Endodermal cell (in vitro differentiated cells): ENCODE measurements at regions not wholly inside any gene's neighbourhood (a gene's known extent, or its start where the extent isn't known, plus 50 kb on each side); places are given as distances from the start of the nearest gene placed in this dataset.

Experiments
- DNase-seq: peaks from one replicate; pipeline ENCODE4 v3.0.0-alpha.2; 2017
- H3K27ac ChIP-seq: 2 replicates; pipeline ENCODE4 v1.5.1; 2013; ENCODE audit warnings: mild to moderate bottlenecking, low read depth, low read length, moderate library complexity
- H3K27me3 ChIP-seq: 2 replicates; pipeline ENCODE4 v1.6.1; 2013; ENCODE audit warnings: mild to moderate bottlenecking, low read length, moderate library complexity; ENCODE audit not compliant: insufficient read depth, control insufficient read depth, poor library complexity, severe bottlenecking
- H3K36me3 ChIP-seq: 2 replicates; pipeline ENCODE4 v1.7.0; 2013; ENCODE audit warnings: mild to moderate bottlenecking, low read length, moderate library complexity; ENCODE audit not compliant: control insufficient read depth, insufficient read depth
- H3K4me1 ChIP-seq: one replicate; pipeline ENCODE4 v1.7.0; 2013; ENCODE audit warnings: low read length; ENCODE audit not compliant: control insufficient read depth, insufficient read depth
- H3K4me3 ChIP-seq: 2 replicates; pipeline ENCODE4 v1.5.1; 2013; ENCODE audit warnings: mild to moderate bottlenecking, low read length, moderate library complexity
- H3K9ac ChIP-seq: 2 replicates; pipeline ENCODE4 v1.6.1; 2013; ENCODE audit warnings: mild to moderate bottlenecking, low read length, moderate library complexity; ENCODE audit not compliant: poor library complexity, severe bottlenecking; ENCODE audit errors: extremely low read depth
- H3K9me3 ChIP-seq: 2 replicates; pipeline ENCODE4 v1.6.1; 2013; ENCODE audit warnings: mild to moderate bottlenecking, low read length, moderate library complexity; ENCODE audit not compliant: control insufficient read depth
- H3K27ac Mint-ChIP-seq: 2 replicates; pipeline ENCODE4 v1.8.0; 2020; ENCODE audit warnings: mixed read lengths
- H3K27me3 Mint-ChIP-seq: 2 replicates; pipeline ENCODE4 v1.8.0; 2021; ENCODE audit warnings: mild to moderate bottlenecking, mixed read lengths; ENCODE audit not compliant: insufficient read depth
- H3K36me3 Mint-ChIP-seq: 2 replicates; pipeline ENCODE4 v1.8.0; 2020; ENCODE audit warnings: low read depth, mixed read lengths
- H3K4me1 Mint-ChIP-seq: 2 replicates; pipeline ENCODE4 v1.8.0; 2020; ENCODE audit warnings: mixed read lengths
- H3K4me3 Mint-ChIP-seq: 2 replicates; pipeline ENCODE4 v1.8.0; 2020; ENCODE audit warnings: mild to moderate bottlenecking, moderate library complexity, mixed read lengths
- H3K9me3 Mint-ChIP-seq: 2 replicates; pipeline ENCODE4 v1.8.0; 2020; ENCODE audit warnings: mild to moderate bottlenecking, mixed read lengths
- CTCF ChIP-seq: fragments of 200-600 bp; sonication (generic); conservative IDR thresholded peaks from 2 replicates; pipeline ENCODE4 v1.5.0; 2021; ENCODE audit warnings: antibody characterized with exemption, mild to moderate bottlenecking
- WGBS, 2 experiments: methylation state at CpG; one replicate each; pipeline versions ENCODE4 v1.1.5 to v1.1.7; 2013; ENCODE audit warnings: missing lambda C conversion rate in 2 of 2, mixed read lengths in 1 of 2; ENCODE audit not compliant: insufficient coverage in 1 of 2, insufficient read length in 1 of 2; 5-methylcytosine and 5-hydroxymethylcytosine counted together

- DNase-seq, result no peak
- no peak overlapping the region for H3K27ac Mint-ChIP-seq
- WGBS, 2 experiments, result 85 to 86% methylated on average over 4 to 5 of the region's 5 CpGs
Observed at GRCh38 chr16:26198221-26198620, 506.5 kb downstream of the HS3ST4 start.

DNA sequence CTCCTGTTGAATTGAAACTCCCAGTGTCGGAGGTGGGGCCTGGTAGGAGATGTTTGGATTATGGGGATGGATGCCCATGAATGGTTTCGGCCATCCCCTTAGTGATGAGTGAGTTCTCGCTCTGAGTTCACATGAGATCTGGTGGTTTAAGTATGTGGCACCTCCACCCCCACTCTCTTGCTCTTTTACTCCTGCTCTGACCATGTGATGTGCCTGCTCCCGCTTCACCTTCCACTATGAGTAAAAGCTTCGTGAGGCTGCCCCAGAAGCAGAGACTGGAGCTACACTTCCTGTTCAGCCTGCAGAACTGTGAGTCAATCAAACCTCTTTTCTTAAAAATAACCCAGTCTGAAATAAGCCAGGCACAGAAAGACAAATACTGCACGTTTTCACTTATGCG is 512.4 kb downstream of the HS3ST4 start:
- no peak overlapping the region for H3K4me3 ChIP-seq
- no peak for TF ChIP-seq CTCF
- no peak overlapping the region for H3K27ac ChIP-seq
- H3K36me3 Mint-ChIP-seq, result no peaks in the 10 kb centered on the region
- no peaks in the 10 kb centered on the region for H3K4me1 Mint-ChIP-seq
- DNase-seq, result no peak
- H3K27ac Mint-ChIP-seq, result no peak overlapping the region
- 93 to 100% methylated on average over 2 to 7 of the region's 7 CpGs for WGBS, 2 experiments
- no peaks in the 10 kb centered on the region for H3K9me3 Mint-ChIP-seq
- no peaks in the 10 kb centered on the region for H3K27me3 ChIP-seq
- H3K36me3 ChIP-seq, result no peaks in the 10 kb centered on the region
- H3K27me3 Mint-ChIP-seq, result peaks cover 2% of the 10 kb centered on the region
- H3K9ac ChIP-seq, result no peak overlapping the region
- H3K4me3 Mint-ChIP-seq, result no peak overlapping the region
- H3K4me1 ChIP-seq, result no peaks in the 10 kb centered on the region
- H3K9me3 ChIP-seq, result peaks cover 7% of the 10 kb centered on the region

More at GRCh38 chr16:26198221-26198620, 506.5 kb downstream of the HS3ST4 start:
- Mint-ChIP-seq H3K4me1 (peaks cover 8% of the 10 kb centered on the region), H3K4me3 (no peak overlapping the region), H3K27me3 (peaks cover 4% of the 10 kb centered on the region), H3K9me3 (no peaks in the 10 kb centered on the region), H3K36me3 (no peaks in the 10 kb centered on the region)
- H3K9me3 ChIP-seq, result no peaks in the 10 kb centered on the region
- H3K4me3 ChIP-seq, result no peak overlapping the region
- no peaks in the 10 kb centered on the region for H3K27me3 ChIP-seq
- no peaks in the 10 kb centered on the region for H3K36me3 ChIP-seq
- TF ChIP-seq CTCF, result no peak
- H3K4me1 ChIP-seq, result no peaks in the 10 kb centered on the region
- H3K9ac ChIP-seq, result no peak overlapping the region
- H3K27ac ChIP-seq, result no peak overlapping the region

DNA sequence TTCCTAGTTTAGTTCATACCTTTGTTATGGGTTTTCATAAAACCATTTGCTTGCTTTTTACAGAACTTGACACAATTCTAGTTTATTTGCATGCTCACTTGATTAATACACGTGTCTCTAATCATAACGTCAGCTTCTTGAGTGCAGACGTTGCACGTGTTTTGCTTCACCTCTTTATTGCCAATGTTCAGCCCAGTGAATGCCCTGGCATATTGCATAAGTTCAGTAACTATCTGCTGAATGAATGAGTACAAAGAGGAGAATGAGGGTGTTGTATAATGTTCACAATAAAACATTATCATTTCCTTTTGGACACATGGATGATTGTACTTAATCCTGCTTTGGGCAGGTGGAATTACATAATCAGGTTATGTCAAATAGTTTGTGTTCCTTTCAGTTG is 519.8 kb downstream of the HS3ST4 start:
- no peak for DNase-seq
- no peaks in the 10 kb centered on the region for H3K36me3 ChIP-seq
- no peak for TF ChIP-seq CTCF
- H3K9me3 ChIP-seq, result peaks cover 12% of the 10 kb centered on the region
- no peak overlapping the region for H3K9ac ChIP-seq
- Mint-ChIP-seq H3K9me3 (no peaks in the 10 kb centered on the region), H3K27ac (no peak overlapping the region), H3K4me1 (peaks cover 7% of the 10 kb centered on the region), H3K4me3 (no peak overlapping the region), H3K36me3 (no peaks in the 10 kb centered on the region), H3K27me3 (no peaks in the 10 kb centered on the region)
- no peak overlapping the region for H3K27ac ChIP-seq
- 90 to 98% methylated on average over 4 of the region's 4 CpGs for WGBS, 2 experiments
- no peak overlapping the region for H3K4me3 ChIP-seq
- no peaks in the 10 kb centered on the region for H3K4me1 ChIP-seq
- H3K27me3 ChIP-seq, result no peaks in the 10 kb centered on the region
